Activated CD4-positive, alpha-beta T cell treated with anti-CD3 and anti-CD28 coated beads, Interleukin-2, amount 50 U/mL, for 48 hours (primary cell): ENCODE measurements at regions not wholly inside any gene's neighbourhood (a gene's known extent, or its start where the extent isn't known, plus 50 kb on each side); places are given as distances from the start of the nearest gene placed in this dataset.
"Not testable (repeated sequence)": the region's sequence is repeated elsewhere in the genome, so short reads cannot be mapped to it uniquely, and the experiment has no call there.

Experiments used
- DNase-seq, 2 experiments: peaks; one replicate each; pipeline ENCODE4 v3.0.0-alpha.2; 2020

DNA sequence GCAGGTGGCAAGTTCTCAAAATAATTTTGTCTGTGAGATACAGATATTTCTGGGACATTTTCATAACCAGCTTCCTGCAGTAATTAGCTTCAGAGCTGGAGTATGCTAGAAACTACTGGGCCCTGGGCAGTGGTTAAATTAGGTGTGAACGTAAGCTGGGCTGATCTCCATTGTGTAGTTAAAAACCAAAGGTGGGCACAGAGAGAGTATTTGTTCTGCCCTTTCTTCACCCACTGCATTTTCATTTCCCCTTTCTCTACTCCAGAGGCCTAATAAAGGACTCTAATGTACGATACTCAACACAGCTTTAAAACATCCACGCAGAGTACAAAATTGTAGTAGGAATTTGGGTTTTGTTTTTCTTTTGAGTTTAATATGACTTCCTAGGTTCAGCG, 252.7 kb downstream of the SPRY1 start:
- no peak for DNase-seq

DNA sequence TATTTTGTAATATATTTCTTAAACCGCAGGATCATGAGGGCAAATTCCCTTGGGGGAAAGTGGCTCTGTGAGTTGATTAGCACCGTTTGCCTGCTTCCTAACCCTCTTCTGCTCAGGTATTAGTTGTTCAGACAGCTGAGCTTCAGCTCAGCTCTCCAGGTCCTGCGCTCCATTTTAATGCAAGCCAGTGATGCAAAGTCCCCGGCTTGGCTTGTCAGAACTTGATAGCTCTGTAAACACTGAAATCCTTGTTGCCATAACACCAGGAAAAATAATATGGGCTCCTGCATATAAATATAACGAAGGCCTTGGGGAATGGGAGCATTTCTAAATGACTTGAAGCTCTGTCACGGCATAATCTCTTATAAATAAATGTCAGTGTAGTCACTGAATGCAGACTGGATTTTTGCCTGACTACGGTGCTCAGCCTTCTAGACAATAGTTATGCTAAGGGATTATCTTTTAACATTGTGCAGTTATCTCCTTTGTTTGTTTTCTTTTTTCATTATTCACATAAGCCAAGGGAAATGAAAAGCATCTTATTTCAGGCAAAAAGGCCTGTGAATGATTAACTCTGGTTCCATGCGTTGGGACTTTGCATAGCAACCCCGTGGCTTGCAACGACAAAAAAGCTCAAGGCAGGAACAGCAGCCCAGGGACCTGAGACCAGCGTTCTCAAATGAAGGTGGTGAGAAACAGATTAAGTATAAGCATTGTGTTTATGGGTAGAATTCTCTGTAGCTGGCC, 253.2 kb downstream of the SPRY1 start:
- DNase-seq = no peak

DNA sequence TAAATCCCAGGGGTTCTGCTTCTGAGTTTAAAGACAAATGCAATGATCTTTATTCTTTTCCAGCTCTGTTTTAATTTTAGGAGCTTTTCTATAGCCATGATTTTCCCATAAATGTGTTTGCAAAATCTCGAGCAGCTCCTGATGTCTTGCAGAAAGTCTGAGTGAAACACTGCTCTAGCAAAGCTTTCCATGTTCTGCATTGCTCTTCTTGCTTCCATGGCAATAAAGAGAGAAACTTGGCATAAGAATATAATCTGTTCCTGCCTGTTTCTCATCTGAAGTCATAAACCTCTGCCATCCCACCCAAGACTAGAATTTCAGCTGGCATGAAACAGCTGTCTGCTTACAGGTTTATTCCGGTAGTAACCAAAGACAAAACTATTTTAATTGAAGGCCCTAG, 254.5 kb downstream of the SPRY1 start:
- no peak for DNase-seq

DNA sequence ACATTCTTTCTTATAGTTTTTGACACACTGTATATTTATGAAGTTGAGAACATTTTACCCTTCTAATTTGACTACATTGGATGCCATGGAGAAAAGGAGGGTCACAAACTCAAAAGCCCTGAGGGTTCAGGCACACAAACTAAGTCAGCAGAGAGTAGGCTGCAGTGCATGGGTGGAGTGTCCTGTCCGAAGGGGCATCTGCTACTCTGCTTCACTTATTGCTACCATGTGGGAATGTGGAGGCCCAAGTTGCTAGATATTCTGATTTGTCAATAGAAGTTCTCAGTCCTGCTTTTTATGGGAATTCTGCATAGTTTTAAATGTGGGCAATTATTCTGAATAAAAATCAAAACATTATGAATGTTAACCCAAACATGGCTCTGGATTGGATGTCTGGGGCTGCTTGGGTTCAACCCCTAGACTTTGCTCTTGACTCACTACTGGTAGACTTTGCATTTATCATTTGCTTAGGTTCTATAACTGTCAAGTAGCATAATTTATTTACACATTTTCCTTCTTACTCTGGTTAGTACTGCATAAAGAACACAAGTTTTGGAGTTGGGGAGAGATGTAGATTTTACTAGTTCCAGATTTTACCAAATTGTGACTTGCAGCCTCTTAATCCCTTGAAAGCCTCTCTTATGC, 255.1 kb downstream of the SPRY1 start:
- DNase-seq = no peak

DNA sequence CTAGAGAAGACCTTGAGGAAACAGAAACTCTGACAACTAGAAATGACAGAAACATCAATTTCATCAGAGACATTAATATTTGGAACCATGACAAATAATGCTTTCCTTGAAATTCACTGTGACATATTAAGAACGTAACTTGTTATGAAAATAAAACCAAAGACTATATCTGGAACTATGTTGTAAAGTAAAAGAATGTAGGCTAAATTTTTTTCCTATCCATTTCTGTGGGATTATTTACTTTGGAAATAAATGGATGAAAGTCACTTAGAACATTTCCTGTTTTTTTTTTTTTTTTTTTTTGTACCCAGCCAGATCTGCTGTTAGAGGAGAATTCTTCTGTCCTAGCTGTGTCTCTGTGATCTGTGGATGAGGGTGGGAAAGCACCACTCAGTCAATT, 255.9 kb downstream of the SPRY1 start:
- DNase-seq = no peak

DNA sequence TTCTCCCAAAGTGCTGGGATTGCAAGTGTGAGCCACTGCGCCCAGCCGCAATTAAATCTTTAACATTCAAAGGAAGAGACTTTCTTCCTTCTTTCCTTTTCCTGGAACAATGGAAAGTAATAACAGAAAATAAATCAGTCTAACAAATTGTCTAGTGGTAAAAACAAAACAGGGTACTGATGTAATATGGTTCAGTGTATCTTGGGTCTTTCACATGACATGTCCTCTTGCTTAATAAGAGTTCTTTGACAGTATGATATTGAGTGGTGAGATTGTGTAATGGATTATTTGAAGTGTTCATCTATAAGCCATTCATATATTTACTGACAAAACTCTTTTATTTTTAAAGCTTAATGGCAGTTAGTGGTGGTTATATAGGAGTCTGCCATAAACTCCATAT, 256.6 kb downstream of the SPRY1 start:
- no peak for DNase-seq

DNA sequence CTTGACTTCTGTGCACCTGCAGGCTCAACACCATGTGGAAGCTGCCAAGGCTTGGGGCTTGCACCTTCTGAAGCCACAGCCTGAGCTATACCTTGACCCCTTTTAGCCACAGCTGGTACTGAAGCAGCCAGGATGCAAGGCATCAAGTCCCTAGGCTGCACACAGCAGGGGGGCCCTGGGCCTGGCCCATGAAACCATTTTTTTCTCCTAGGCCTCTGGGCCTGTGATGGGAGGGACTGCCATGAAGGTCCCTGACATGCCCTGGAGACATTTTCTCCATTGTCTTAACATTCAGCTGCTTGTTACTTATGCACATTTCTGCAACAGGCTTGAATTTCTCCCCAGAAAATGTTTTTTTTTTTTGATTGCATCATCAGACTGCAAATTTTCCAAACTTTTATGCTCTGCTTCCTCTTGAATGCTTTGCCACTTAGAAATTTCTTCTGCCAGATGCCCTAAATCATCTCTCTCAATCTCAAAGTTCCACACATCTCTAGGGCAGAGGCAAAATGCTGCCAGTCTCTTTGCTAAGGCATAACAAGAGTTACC, 260.2 kb downstream of the SPRY1 start:
- not testable (repeated sequence) for DNase-seq

DNA sequence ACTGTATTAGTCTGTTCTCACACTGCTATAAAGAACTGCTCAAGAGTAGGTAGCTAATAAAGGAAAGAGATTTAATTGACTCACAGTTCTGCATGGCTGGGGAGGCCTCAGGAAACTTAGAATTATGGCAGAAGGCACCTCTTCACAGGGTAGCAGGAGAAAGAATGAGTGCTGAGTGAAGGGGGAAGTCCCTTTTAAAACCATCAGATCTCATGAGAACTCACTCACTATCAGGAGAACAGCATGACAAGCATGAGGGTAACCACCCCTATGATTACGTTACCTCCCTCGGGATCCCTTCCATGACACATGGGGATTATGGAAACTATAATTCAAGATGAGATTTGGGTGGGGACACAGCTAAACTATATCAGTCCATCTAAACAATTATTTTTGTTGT, 261.0 kb downstream of the SPRY1 start:
- DNase-seq = not testable (repeated sequence)

DNA sequence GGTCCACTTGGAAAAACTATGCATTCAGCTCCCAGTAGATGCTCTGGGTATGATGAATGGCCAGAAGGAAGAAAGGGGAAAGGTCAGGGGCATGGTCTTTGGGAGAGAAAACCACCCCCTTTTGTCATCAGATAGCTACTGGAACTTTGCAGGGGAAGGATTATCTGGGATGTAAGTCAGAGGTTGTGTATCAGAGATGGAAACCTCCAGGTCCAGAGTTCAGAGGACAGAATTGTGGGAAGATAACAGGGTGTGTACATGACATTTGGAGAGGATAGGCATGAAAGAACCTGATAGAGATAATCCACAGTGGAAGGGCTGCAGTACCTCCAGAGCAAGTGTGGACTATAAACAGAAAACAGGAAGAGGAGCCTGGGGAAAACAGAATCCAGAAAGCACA, 262.7 kb downstream of the SPRY1 start:
- DNase-seq = no peak

DNA sequence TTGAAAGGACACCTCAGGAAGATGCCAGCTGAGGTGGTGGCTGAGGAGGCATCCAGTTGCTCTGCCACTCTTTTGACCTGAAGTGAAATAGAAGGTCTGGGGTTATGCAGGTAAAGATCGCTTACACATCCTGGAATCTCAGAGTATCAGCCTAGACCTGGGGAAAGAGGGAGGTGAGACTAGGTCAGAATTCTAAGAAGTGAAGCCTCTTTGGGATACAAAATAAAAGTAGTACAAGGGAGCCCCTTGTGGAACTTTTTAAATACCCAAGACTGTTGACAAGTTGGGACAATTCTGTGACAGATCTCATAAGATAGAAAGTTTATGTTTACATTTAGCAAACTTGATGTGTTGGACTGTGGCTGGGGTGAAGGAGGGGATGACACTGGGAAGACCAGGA, 263.1 kb downstream of the SPRY1 start:
- no peak for DNase-seq

DNA sequence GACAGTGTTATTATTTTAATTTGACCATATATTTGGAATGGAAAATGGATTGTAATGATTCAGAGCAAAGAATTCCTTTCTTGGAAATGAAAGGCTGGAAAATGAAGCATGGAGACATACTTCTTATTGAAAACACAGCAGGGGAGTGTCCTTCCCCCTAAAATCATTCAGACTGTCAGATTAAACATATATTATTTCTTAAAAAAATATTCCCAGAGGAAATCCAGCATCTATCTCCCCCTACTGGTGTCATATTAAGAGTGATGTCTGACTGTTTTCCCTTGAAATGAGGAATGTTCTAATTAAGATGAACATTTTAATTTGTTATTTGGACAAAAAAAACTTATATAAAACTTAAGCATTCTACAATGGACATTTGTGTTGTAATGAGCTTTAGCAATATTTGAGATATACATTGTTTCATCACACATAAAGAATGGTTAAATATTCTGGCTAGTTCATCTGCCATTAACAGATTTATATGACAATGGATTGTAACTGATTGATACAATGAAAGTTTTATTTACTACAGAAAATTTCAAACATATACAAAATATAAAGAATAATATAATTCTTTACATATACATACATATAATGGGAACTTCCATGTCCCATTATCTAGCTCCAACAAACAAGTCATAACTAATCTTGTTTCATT, 264.6 kb downstream of the SPRY1 start:
- DNase-seq = no peak

DNA sequence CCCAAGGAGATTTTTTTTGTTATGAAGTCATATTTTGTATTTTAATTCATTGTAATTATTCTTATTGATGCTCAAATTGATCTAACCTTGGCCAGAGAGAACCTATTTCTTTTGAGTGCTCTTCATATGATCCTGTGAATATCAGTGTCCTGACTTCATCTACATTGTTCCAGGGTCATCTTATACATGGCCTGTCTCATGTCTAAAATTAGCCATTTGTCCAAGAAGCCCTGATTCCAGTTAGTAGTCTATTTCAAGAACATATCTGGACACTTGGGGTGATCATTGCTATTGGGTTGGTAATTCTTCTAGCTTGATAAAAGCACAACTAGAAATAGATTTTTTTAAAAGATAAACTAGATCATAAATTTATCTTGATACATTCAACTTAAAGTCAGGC, 266.2 kb downstream of the SPRY1 start:
- no peak for DNase-seq

DNA sequence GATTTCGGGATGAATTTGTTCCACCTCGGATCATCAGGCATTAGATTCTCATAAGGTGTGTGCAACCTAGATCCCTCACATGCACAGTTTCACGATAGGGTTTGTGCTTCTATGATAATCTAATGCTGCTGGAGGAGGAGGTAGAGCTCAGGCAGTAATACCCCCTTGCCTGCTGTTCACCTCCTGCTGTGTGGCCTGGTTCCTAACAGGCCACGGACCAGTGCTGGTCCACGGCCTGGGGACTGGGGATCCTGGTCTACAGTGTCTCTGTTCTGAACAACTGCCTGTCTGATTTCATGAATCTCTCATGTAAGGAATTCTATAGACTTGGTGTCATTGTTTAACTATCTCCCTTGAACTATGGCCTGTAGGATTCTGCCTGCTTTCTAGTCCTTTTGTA, 269.9 kb downstream of the SPRY1 start:
- no peak for DNase-seq

DNA sequence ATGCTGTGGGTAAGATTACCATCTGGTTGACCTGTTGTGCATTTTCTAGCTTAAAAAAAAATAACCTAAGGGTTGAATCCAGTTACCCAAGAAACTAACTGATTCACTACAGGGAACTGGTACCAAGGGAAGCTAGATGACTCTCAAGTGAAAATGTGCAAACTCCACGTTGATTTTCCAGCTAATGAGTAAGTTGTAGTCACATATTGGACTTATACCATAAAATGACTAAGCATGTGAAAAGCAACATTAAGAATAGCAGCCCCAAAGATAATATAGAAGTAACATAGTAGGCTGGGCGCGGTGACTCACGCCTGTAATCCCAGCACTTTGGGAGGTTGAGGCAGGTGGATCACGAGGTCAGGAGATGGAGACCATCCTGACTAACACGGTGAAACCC, 270.9 kb downstream of the SPRY1 start:
- no peak for DNase-seq

DNA sequence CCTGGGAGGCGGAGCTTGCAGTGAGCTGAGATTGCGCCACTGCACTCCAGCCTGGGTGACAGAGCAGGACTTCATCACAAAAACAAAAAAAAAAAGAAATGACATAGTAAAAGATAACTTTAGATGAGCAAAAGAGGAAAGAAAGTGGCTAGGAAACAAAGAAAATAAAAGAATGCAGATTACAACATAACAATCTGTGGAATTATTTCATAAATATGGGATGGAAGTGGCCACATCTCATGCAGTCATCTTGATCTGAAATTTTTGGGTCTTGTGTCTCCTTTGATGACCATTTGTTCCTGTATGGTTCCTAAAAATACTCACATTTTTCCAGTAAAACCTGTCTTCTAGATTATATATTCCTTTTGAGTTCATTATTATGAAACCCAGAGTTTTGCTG, 271.4 kb downstream of the SPRY1 start:
- DNase-seq = no peak

DNA sequence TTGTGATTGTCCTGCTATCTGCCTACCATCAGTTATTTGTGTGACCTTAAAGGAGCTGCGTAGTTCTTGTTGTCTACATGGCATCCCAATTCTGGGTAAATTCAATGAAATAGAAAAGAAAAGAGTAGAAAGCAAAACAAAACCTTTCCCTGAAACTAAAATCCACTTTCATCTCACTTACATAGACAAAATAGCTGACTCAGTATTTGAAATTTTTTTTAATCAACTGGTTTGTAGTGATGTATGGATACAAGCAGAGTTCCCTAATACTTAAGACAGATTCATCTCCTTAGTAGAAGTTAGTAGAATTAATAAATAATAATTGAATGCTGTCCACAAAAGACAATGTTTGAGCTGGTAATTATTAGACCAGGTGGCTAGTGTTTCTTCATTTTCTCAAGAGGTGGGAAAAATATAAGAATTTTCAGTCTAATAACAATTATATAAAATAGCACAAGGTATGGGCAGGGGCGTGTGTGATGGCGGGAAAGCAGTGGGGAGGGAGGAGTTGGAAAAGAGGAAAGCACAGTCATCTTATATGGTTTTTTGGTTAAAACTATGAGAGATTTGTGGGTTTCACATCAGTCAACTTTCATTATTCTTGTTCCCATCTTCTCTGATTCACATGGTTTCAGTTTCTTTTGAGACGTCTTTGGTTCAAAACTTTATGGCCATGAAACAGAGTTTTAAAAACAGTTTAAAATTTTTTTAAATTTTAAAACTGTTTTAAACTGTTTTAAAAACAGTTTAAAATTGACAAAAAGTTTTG, 275.2 kb downstream of the SPRY1 start:
- DNase-seq = peak; percentile 18 to 41

DNA sequence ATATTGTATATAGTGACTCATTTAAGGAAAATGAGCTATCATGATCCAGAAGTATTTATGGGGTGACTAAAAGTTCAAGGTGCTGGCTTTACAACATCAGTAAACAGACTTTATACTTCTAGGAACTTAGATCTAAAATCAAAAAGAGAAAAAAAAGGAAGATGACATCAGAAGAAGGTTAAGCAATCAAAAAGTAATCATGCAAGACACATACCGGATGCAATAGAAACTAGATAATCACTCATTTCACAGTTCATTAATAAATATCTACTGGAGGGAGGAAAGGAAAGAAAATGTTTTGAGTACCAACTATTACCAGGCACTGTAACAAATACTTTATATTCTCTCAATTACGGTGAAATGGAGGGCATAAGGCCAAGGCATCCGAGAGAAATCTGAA, 276.4 kb downstream of the SPRY1 start:
- no peak for DNase-seq

DNA sequence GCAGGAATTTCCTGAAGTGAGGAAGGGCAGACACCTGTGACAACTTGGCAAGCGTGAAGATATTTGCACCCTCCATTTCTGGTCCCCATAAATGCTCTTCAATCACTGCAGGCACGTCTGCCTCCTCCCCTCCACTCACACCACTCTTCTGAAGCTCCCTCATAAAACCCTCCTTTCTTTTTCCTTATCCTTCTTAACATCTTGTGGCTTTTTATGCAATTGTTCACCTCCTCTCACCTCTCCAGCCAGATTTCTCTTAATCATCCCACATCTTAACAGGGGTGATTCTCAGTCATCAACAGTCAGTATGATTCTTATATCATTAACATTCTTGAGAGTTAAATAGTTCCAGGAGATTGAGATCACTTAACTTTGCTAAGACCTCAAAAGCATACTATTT, 277.4 kb downstream of the SPRY1 start:
- no peak for DNase-seq

DNA sequence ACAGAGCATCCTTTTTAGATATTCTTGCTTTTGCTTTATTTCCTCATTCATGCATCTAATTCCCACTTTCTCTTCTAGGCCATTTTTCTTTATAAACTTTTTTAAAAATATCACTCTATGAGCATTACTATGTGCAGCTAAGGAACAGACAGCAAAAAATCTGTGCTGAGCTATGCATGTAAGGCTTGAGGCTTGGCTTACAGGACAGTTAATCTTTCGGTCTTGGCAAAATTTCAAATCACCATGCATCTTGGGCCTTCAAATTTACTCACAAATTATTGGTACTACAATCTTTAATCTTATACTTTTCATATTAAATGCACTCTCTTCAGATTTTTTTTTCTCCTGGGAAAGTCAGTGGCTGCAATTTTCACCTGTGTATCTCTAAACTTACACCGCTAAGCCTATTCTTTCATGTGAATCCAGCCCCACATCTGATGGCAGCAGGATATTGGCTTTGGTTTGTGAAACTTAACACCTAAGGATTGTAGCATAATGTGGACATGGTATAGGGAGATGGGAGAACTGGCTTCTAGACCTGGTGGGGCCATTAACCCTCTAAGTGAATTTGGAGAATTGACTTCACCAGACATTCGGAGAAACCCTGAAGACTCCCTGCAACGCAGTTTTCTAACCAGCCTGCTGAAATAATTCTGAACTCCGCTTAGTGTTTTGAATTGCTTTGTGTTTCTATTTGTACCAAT, 278.3 kb downstream of the SPRY1 start:
- DNase-seq = no peak

DNA sequence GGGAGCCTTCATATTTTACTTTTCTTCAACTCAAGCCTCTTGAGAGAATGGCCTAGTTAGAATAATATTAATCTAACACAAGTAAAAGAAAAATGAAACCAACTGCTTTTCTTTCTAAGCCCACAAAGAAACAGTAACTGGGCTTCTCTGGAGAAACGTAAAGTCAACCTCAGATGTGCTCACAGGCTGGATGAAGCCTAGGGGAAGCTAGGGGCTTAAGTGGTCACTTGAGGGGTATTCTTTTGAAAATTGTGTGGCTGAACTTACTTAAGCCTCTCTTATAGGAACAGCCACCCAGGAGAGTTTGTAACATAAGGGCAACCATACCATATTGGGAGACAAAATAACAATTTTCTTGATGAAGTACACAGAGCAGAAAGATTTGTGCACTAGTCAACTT, 279.0 kb downstream of the SPRY1 start:
- no peak for DNase-seq

DNA sequence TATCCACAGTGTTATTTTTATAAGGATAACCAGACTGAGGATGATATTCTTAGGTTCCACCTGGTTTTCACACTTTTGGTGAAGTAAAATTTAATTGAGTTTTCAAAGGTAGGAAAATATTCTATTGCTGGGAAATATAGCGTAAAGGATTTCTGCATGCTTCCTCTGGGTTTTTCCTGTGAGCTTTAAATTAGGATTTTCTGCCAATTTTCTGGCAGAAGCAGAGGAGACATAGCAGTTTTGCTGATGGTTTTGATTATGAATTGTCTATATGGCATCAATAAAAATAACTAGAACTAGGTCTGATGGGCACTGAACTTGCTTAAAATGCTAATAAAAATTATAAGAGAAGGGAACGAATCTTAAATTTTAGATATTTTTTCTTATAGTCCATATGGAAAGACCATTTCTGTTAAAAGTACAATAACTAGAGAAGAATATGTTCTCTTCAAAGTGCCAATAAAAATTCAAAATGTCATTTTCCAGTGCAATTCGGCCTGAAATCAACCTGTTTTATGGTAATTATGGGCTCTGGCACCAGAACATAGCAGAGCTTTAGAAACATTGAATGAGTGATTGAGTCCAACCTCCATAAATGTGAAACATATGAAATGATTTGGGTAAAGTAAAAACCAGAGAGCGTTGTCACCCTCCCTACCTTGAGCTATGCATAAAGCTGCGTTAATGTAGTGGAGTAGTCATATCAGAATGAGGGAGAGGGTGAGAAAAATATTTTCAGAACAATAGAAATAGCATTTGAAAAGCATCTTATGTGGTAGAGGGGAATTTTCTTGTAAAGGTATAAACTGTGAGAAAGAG, 279.7 kb downstream of the SPRY1 start:
- no peak for DNase-seq

DNA sequence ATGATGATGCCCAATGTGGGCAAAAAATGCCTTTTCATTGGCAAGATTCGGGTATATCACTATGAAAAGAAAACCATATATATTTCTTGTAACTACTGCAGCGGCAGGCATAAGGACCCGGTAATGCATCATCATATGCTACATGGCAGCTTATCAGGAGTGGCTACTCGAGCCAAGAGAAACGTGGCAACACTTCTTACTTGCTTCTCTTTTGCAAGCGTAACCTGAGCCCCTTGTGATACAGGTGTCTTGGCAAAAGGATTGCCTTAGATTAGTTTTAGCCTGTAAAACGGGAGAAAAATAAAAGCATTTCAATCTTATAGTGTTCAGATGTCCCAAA, 280.3 kb downstream of the SPRY1 start:
- DNase-seq = peak in 1 of 2 experiments; percentile 5
